ENCODE measurements at regions not wholly inside any gene's neighbourhood (a gene's known extent, or its start where the extent isn't known, plus 50 kb on each side); places are given as distances from the start of the nearest gene placed in this dataset.

DNA sequence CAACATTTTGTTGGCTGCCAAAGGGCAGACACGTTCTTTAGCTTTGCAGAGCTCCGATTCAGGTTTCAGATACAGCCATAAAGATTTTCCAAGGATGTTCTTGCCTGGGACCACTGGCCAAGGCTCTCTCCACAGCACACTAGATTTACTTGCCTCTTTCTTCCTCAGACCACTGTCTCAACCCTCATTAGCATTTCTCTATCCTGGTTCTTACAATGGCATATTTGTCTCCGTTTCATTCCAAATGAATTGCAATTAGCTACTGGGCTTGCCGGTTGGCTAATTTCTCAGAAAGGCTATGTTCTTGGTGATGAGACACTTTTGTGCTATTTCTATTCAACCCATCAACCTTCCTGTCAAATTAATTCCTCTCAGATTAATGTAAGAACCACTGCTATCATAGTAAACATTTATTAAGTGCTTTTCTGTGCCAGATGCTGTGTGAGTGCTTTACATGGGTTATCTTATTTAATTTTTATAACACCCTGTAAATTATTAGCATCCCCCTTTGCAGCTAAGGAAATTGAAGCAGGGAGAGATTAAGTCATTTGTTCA lies 118.4 kb upstream of the NR3C1 start:
- no peak for TF ChIP-seq CBX2 (IDR thresholded peaks at IDR 0.05; ENCODE audit: insufficient read depth, low read length, poor library complexity, severe bottlenecking)
- TF ChIP-seq, protein P1, sequence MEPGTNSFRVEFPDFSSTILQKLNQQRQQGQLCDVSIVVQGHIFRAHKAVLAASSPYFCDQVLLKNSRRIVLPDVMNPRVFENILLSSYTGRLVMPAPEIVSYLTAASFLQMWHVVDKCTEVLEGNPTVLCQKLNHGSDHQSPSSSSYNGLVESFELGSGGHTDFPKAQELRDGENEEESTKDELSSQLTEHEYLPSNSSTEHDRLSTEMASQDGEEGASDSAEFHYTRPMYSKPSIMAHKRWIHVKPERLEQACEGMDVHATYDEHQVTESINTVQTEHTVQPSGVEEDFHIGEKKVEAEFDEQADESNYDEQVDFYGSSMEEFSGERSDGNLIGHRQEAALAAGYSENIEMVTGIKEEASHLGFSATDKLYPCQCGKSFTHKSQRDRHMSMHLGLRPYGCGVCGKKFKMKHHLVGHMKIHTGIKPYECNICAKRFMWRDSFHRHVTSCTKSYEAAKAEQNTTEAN (CRISPR knock-in tag; IDR thresholded peaks at IDR 0.05), result no peak
- TF ChIP-seq HIVEP1 (CRISPR knock-in tag; IDR thresholded peaks at IDR 0.05), result no peak
- no peak for TF ChIP-seq FOXA3 (CRISPR knock-in tag; conservative IDR thresholded peaks at IDR 0.05 in 1 of 2, IDR thresholded peaks at IDR 0.05 in 1 of 2)
- no peak for TF ChIP-seq TARDBP (IDR thresholded peaks at IDR 0.05)
- no peak for TF ChIP-seq STAG1 (CRISPR knock-in tag; IDR thresholded peaks at IDR 0.05; ENCODE audit: borderline replicate concordance)
- no peak for TF ChIP-seq KLF13 (tag; IDR thresholded peaks at IDR 0.05; ENCODE audit: borderline replicate concordance, low read depth)
- no peak for TF ChIP-seq NR3C1 (CRISPR knock-in tag; IDR thresholded peaks at IDR 0.05)
- no peak for TF ChIP-seq ZFX (CRISPR knock-in tag; IDR thresholded peaks at IDR 0.05)
- no peak for TF ChIP-seq TBP (optimal IDR thresholded peaks at IDR 0.05; ENCODE audit: low read depth, low read length)
- TF ChIP-seq, protein P2, sequence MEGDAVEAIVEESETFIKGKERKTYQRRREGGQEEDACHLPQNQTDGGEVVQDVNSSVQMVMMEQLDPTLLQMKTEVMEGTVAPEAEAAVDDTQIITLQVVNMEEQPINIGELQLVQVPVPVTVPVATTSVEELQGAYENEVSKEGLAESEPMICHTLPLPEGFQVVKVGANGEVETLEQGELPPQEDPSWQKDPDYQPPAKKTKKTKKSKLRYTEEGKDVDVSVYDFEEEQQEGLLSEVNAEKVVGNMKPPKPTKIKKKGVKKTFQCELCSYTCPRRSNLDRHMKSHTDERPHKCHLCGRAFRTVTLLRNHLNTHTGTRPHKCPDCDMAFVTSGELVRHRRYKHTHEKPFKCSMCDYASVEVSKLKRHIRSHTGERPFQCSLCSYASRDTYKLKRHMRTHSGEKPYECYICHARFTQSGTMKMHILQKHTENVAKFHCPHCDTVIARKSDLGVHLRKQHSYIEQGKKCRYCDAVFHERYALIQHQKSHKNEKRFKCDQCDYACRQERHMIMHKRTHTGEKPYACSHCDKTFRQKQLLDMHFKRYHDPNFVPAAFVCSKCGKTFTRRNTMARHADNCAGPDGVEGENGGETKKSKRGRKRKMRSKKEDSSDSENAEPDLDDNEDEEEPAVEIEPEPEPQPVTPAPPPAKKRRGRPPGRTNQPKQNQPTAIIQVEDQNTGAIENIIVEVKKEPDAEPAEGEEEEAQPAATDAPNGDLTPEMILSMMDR (IDR thresholded peaks at IDR 0.05 in 2 of 3, conservative IDR thresholded peaks at IDR 0.05 in 1 of 3; ENCODE audit: insufficient read depth in 2 of 3, low read depth in 1 of 3, low read length in 3 of 3), result no peak
- TF ChIP-seq, protein P3, sequence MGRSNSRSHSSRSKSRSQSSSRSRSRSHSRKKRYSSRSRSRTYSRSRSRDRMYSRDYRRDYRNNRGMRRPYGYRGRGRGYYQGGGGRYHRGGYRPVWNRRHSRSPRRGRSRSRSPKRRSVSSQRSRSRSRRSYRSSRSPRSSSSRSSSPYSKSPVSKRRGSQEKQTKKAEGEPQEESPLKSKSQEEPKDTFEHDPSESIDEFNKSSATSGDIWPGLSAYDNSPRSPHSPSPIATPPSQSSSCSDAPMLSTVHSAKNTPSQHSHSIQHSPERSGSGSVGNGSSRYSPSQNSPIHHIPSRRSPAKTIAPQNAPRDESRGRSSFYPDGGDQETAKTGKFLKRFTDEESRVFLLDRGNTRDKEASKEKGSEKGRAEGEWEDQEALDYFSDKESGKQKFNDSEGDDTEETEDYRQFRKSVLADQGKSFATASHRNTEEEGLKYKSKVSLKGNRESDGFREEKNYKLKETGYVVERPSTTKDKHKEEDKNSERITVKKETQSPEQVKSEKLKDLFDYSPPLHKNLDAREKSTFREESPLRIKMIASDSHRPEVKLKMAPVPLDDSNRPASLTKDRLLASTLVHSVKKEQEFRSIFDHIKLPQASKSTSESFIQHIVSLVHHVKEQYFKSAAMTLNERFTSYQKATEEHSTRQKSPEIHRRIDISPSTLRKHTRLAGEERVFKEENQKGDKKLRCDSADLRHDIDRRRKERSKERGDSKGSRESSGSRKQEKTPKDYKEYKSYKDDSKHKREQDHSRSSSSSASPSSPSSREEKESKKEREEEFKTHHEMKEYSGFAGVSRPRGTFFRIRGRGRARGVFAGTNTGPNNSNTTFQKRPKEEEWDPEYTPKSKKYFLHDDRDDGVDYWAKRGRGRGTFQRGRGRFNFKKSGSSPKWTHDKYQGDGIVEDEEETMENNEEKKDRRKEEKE (IDR thresholded peaks at IDR 0.05; ENCODE audit: borderline replicate concordance in 1 of 2, control insufficient read depth in 1 of 2, low read depth in 2 of 2, low read length in 1 of 2), result no peak
- TF ChIP-seq TAF1 (IDR thresholded peaks at IDR 0.05; ENCODE audit: control insufficient read depth, extremely low read depth, insufficient read depth, low read length, severe bottlenecking), result no peak

Data from K562 (cell line).